Dendritic cell treated with granulocyte-macrophage colony-stimulating factor and Interleukin-4, amounts not matched to agents 40 ng/mL and 50 ng/mL, for 4 days (primary cell): ENCODE measurements at regions not wholly inside any gene's neighbourhood (a gene's known extent, or its start where the extent isn't known, plus 50 kb on each side); places are given as distances from the start of the nearest gene placed in this dataset.

Experiments used
- H3K27ac Mint-ChIP-seq: one replicate; pipeline ENCODE4 v1.8.0; 2022; ENCODE audit warnings: mild to moderate bottlenecking, mixed read lengths
- H3K27me3 Mint-ChIP-seq: one replicate; pipeline ENCODE4 v1.8.0; 2022; ENCODE audit warnings: mild to moderate bottlenecking, mixed read lengths
- H3K36me3 Mint-ChIP-seq: one replicate; pipeline ENCODE4 v1.8.0; 2022; ENCODE audit warnings: low read depth, mixed read lengths
- H3K4me1 Mint-ChIP-seq: one replicate; pipeline ENCODE4 v1.8.0; 2022; ENCODE audit warnings: low read depth, mixed read lengths
- H3K4me3 Mint-ChIP-seq: one replicate; pipeline ENCODE4 v1.8.0; 2022; ENCODE audit warnings: mild to moderate bottlenecking, moderate library complexity, mixed read lengths
- H3K9me3 Mint-ChIP-seq: one replicate; pipeline ENCODE4 v1.8.0; 2022; ENCODE audit warnings: mixed read lengths
- intact Hi-C: fragments of 100-400 bp; cut with micrococcal nuclease; formaldehyde crosslinking; loops from one replicate; pipeline ENCODE4 v1.15.0; 2022

DNA sequence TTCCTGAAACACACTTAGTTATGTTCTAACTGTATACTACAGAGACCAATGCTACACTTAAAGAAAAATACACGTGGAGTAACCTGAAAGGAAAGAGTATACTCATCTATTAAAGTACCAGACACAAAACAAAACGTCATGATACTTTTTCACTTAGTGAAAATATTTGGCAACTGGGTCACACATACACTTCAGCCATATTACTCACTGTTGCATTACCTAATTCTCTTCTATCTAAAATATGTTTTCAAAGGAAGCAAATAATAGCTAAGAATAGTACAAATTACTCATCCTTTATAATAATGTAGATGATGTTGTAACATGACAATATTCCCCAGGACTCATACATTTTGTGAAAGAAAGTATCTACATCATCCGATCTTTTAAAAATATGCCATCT, 76.5 kb upstream of the EPB41L3 start:
- no peak overlapping the region for H3K4me3 Mint-ChIP-seq
- intact Hi-C loops = loop anchor here (10.0 kb wide), 1 partner anchor 55 kb away; no protein-coding TSS in a partner anchor
- H3K27ac Mint-ChIP-seq = no peak overlapping the region
- H3K27me3 Mint-ChIP-seq = peaks cover 33% of the 10 kb centered on the region
- H3K9me3 Mint-ChIP-seq = no peaks in the 10 kb centered on the region
- no peaks in the 10 kb centered on the region for H3K36me3 Mint-ChIP-seq
- H3K4me1 Mint-ChIP-seq = no peaks in the 10 kb centered on the region

GRCh38 chr18:5619376-5619775, 75.6 kb upstream of the EPB41L3 start:
- no peaks in the 10 kb centered on the region for H3K9me3 Mint-ChIP-seq
- H3K27ac Mint-ChIP-seq = no peak overlapping the region
- H3K4me1 Mint-ChIP-seq = no peaks in the 10 kb centered on the region
- no peak overlapping the region for H3K4me3 Mint-ChIP-seq
- no peaks in the 10 kb centered on the region for H3K36me3 Mint-ChIP-seq
- intact Hi-C loops = no loop called here
- H3K27me3 Mint-ChIP-seq = peaks cover 33% of the 10 kb centered on the region

- Mint-ChIP-seq H3K27me3 (peaks cover 31% of the 10 kb centered on the region), H3K4me3 (no peak overlapping the region), H3K36me3 (no peaks in the 10 kb centered on the region), H3K27ac (no peak overlapping the region), H3K9me3 (no peaks in the 10 kb centered on the region), H3K4me1 (no peaks in the 10 kb centered on the region)
- intact Hi-C loops = no loop called here
These were observed 74.4 kb upstream of the EPB41L3 start for GRCh38 chr18:5618047-5618688.

- Mint-ChIP-seq H3K27me3 (peaks cover 28% of the 10 kb centered on the region), H3K27ac (no peak overlapping the region), H3K36me3 (no peaks in the 10 kb centered on the region), H3K4me1 (no peaks in the 10 kb centered on the region), H3K9me3 (no peaks in the 10 kb centered on the region), H3K4me3 (no peak overlapping the region)
- intact Hi-C loops = no loop called here
These were observed 67.4 kb upstream of the EPB41L3 start for GRCh38 chr18:5611221-5611620.

DNA sequence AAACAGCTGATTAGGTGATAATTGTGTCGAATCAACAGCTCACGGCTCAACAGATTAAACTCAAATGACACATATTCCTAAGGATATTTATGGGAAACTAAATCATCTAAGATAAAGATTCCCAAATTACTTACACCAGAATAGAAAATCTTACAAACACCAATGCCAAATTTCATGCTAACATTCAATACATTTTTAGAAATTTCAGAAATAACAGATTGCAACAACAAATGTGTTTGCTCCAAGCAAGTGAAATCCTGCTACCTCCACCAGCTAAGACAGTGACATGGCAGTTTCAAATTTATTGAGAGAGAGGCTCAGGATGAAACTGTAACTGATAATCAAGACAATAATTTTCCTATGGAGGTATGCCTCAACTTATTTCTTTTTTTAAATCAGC, 65.0 kb upstream of the EPB41L3 start:
- H3K4me3 Mint-ChIP-seq = no peak overlapping the region
- no peaks in the 10 kb centered on the region for H3K4me1 Mint-ChIP-seq
- intact Hi-C loops = no loop called here
- H3K9me3 Mint-ChIP-seq = no peaks in the 10 kb centered on the region
- H3K27ac Mint-ChIP-seq = no peak overlapping the region
- H3K36me3 Mint-ChIP-seq = no peaks in the 10 kb centered on the region
- H3K27me3 Mint-ChIP-seq = peaks cover 24% of the 10 kb centered on the region

- no peaks in the 10 kb centered on the region for H3K4me1 Mint-ChIP-seq
- intact Hi-C loops = no loop called here
- H3K27ac Mint-ChIP-seq = no peak overlapping the region
- no peak overlapping the region for H3K4me3 Mint-ChIP-seq
- no peaks in the 10 kb centered on the region for H3K36me3 Mint-ChIP-seq
- H3K27me3 Mint-ChIP-seq = peaks cover 33% of the 10 kb centered on the region
- no peaks in the 10 kb centered on the region for H3K9me3 Mint-ChIP-seq
These were observed 63.2 kb upstream of the EPB41L3 start for GRCh38 chr18:5606951-5607350.

DNA sequence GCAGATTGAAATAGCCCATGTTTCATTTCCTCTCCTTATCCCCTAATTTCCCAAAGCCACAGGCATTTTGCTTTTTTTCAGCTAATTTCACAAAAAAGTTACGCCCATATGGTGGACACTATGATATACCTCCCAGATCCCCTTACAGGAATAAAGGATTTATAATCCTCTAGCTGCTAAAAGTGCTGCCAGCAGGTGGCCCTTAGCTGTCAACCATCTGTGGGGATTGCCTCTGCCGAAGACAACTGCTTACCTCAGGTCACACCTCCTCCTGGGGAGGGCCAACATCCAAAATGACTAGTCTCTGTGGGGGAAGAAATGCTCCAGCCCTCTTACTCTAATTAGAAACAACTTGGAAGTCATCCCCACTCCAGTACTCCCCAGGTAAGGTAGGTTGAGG, 61.0 kb upstream of the EPB41L3 start:
- intact Hi-C loops = loop anchor here (5.0 kb wide), 2 partner anchors 918 to 1283 kb away; no protein-coding TSS in a partner anchor
- Mint-ChIP-seq H3K27me3 (peaks cover 38% of the 10 kb centered on the region), H3K4me3 (no peak overlapping the region), H3K9me3 (no peaks in the 10 kb centered on the region), H3K27ac (no peak overlapping the region), H3K36me3 (no peaks in the 10 kb centered on the region), H3K4me1 (no peaks in the 10 kb centered on the region)

- H3K4me1 Mint-ChIP-seq = no peaks in the 10 kb centered on the region
- peaks cover 30% of the 10 kb centered on the region for H3K27me3 Mint-ChIP-seq
- H3K9me3 Mint-ChIP-seq = no peaks in the 10 kb centered on the region
- intact Hi-C loops = loop anchor here (5.0 kb wide), 2 partner anchors 919 to 1284 kb away; no protein-coding TSS in a partner anchor
- H3K4me3 Mint-ChIP-seq = no peak overlapping the region
- no peak overlapping the region for H3K27ac Mint-ChIP-seq
- H3K36me3 Mint-ChIP-seq = no peaks in the 10 kb centered on the region
These were observed 59.4 kb upstream of the EPB41L3 start for GRCh38 chr18:5603153-5603552.

GRCh38 chr18:5601188-5601624, 57.4 kb upstream of the EPB41L3 start:
- Mint-ChIP-seq H3K27ac (no peak overlapping the region), H3K4me3 (no peak overlapping the region), H3K9me3 (no peaks in the 10 kb centered on the region), H3K4me1 (no peaks in the 10 kb centered on the region), H3K36me3 (no peaks in the 10 kb centered on the region), H3K27me3 (peaks cover 27% of the 10 kb centered on the region)
- intact Hi-C loops = loop anchor here (5.0 kb wide), 2 partner anchors 921 to 1286 kb away; no protein-coding TSS in a partner anchor

DNA sequence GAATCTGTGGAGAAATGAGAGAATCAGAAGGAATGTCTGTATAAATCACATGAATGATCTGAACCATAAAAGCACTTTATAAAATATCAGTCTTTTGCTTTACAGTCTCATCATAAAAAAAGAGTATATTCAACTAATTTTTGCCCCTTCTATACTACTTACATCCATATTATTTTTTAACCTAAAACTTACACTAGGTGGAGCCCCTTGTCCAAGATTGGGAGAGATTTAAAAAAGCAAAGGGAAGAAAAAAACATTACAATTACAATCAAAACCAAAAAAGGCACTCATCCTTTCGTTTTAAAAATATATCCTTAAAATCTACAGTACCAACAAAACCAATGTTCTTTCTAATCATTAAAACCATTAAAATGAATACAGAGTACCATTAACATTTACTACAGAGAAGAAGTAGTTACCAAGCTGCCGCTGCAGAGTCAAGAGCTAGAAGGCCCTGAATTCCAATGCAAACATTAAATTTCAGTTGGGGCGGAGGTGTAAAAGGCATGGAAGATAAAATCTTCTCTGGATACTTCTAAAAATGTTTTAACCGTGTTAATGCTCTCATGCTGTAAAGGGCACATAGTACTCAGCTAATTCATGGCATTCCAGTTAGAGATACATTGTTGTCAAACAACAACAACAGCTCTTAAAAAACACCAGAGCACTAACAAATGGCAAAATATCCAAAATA, 56.7 kb upstream of the EPB41L3 start:
- Mint-ChIP-seq H3K4me3 (no peak overlapping the region), H3K36me3 (no peaks in the 10 kb centered on the region), H3K4me1 (no peaks in the 10 kb centered on the region), H3K9me3 (no peaks in the 10 kb centered on the region), H3K27ac (no peak overlapping the region), H3K27me3 (peaks cover 25% of the 10 kb centered on the region)
- intact Hi-C loops = loop anchor here (1.0 to 5.0 kb wide), 4 partner anchors 241 to 1287 kb away; no protein-coding TSS in a partner anchor

DNA sequence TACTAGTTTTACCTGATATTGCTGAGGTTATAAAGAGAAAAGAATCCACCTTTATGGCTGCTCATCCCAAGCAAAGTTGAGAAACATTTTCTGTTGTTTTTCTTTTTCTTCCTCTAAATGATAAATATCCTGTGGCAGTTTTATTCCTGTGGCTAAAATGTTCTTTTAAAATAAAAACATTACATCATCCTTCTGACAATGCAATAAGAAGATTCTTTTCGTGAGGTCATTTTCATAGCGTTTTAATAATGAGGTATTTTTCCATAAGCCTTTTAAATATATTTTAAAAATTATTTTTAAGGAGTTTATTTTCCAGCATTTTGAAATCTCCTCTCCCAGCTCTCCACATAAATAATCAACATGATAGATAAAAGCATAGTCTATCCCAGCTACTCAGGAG, 52.8 kb upstream of the EPB41L3 start:
- peaks cover 20% of the 10 kb centered on the region for H3K27me3 Mint-ChIP-seq
- H3K4me1 Mint-ChIP-seq = no peaks in the 10 kb centered on the region
- H3K4me3 Mint-ChIP-seq = no peak overlapping the region
- intact Hi-C loops = no loop called here
- no peak overlapping the region for H3K27ac Mint-ChIP-seq
- no peaks in the 10 kb centered on the region for H3K9me3 Mint-ChIP-seq
- no peaks in the 10 kb centered on the region for H3K36me3 Mint-ChIP-seq
